ENCODE measurements at regions not wholly inside any gene's neighbourhood (a gene's known extent, or its start where the extent isn't known, plus 50 kb on each side); places are given as distances from the start of the nearest gene placed in this dataset.

- DNase-seq: no peak
These were observed 128.3 kb upstream of the RGMA start for GRCh38 chr15:93217343-93217742.

- DNase-seq: no peak
These were observed 125.1 kb upstream of the RGMA start for GRCh38 chr15:93214106-93214505.

GRCh38 chr15:93213281-93213680 is 124.3 kb upstream of the RGMA start:
- DNase-seq: no peak

GRCh38 chr15:93212578-93212977 is 123.6 kb upstream of the RGMA start:
- DNase-seq: no peak

GRCh38 chr15:93210995-93211394 is 122.0 kb upstream of the RGMA start:
- no peak for DNase-seq

- no peak for DNase-seq
These were observed 120.9 kb upstream of the RGMA start for GRCh38 chr15:93209690-93210445.

GRCh38 chr15:93206893-93207292 is 117.9 kb upstream of the RGMA start:
- DNase-seq: no peak

GRCh38 chr15:93205413-93205812 is 116.4 kb upstream of the RGMA start:
- no peak for DNase-seq

- no peak for DNase-seq
These were observed 114.0 kb upstream of the RGMA start for GRCh38 chr15:93203036-93203435.

GRCh38 chr15:93202405-93202804 is 113.4 kb upstream of the RGMA start:
- DNase-seq: no peak

GRCh38 chr15:93201940-93202339 is 112.9 kb upstream of the RGMA start:
- DNase-seq: no peak

- no peak for DNase-seq
These were observed 111.8 kb upstream of the RGMA start for GRCh38 chr15:93200837-93201226.

- DNase-seq: no peak
These were observed 111.2 kb upstream of the RGMA start for GRCh38 chr15:93200081-93200836.

- no peak for DNase-seq
These were observed 107.2 kb upstream of the RGMA start for GRCh38 chr15:93196135-93196670.

- no peak for DNase-seq
These were observed 106.1 kb upstream of the RGMA start for GRCh38 chr15:93195109-93195508.

GRCh38 chr15:93190238-93190637 is 101.2 kb upstream of the RGMA start:
- no peak for DNase-seq

- no peak for DNase-seq
These were observed 100.5 kb upstream of the RGMA start for GRCh38 chr15:93189561-93189960.

- DNase-seq: no peak
These were observed 99.2 kb upstream of the RGMA start for GRCh38 chr15:93188236-93188635.

GRCh38 chr15:93185796-93186195 is 96.8 kb upstream of the RGMA start:
- DNase-seq: no peak

- no peak for DNase-seq
These were observed 93.7 kb upstream of the RGMA start for GRCh38 chr15:93182703-93183205.

GRCh38 chr15:93180656-93181055 is 91.6 kb upstream of the RGMA start:
- DNase-seq: no peak

- no peak for DNase-seq
These were observed 91.1 kb upstream of the RGMA start for GRCh38 chr15:93180128-93180527.

GRCh38 chr15:93179700-93180102 is 90.7 kb upstream of the RGMA start:
- DNase-seq: no peak

GRCh38 chr15:93179072-93179471 is 90.1 kb upstream of the RGMA start:
- DNase-seq: peak; percentile 21 to 58
